Heart left ventricle (tissue), 16 donors: ENCODE measurements at regions not wholly inside any gene's neighbourhood (a gene's known extent, or its start where the extent isn't known, plus 50 kb on each side); places are given as distances from the start of the nearest gene placed in this dataset.

ENCODE experiments used
- ATAC-seq, 4 donors: fragments of 200-7000 bp; cut with Tn5 transposase; one replicate each; pipeline ENCODE4 v1.9.1; 2020 to 2022; ENCODE audit warnings: moderate library complexity in 4 of 4, mild to moderate bottlenecking in 3 of 4, moderate number of reproducible peaks in 1 of 4
- DNase-seq, 5 donors: peaks; one replicate each; pipeline ENCODE4 v3.0.0-alpha.2; 2020
- H3K27ac ChIP-seq, 12 donors: fragments of 200-600 bp; sonication (generic) in 4 of 12; one replicate each; pipeline versions ENCODE4 v1.5.0 to v1.8.0; 2016 to 2022; ENCODE audit warnings: mild to moderate bottlenecking in 2 of 12
- H3K27me3 ChIP-seq, 9 donors: fragments of 200-600 bp; sonication (generic) in 2 of 9; one replicate each; pipeline versions ENCODE4 v1.5.1 to v1.8.0; 2016 to 2022; ENCODE audit warnings: mild to moderate bottlenecking in 3 of 9
- H3K36me3 ChIP-seq, 9 donors: fragments of 200-600 bp; sonication (generic) in 2 of 9; one replicate each; pipeline versions ENCODE4 v1.5.0 to v1.8.0; 2018 to 2022; ENCODE audit warnings: mild to moderate bottlenecking in 2 of 9
- H3K4me1 ChIP-seq, 12 donors: fragments of 200-600 bp; sonication (generic) in 4 of 12; one replicate each; pipeline versions ENCODE4 v1.5.0 to v1.8.0; 2016 to 2022; ENCODE audit warnings: mild to moderate bottlenecking in 3 of 12
- H3K4me3 ChIP-seq, 12 donors: fragments of 200-600 bp; sonication (generic) in 4 of 12; one replicate each; pipeline versions ENCODE4 v1.5.0 to v1.8.0; 2017 to 2022; ENCODE audit warnings: mild to moderate bottlenecking in 9 of 12, moderate library complexity in 4 of 12
- H3K9me3 ChIP-seq, 12 donors: fragments of 200-600 bp; sonication (generic) in 4 of 12; one replicate each; pipeline versions ENCODE4 v1.5.0 to v1.8.0; 2016 to 2022; ENCODE audit warnings: mild to moderate bottlenecking in 1 of 12
- POLR2A ChIP-seq, 2 donors: fragments of 450-650 bp; IDR thresholded peaks; one replicate each; pipeline ENCODE4 v1.6.1; 2017; ENCODE audit warnings: antibody characterized with exemption in 2 of 2, mild to moderate bottlenecking in 2 of 2, moderate library complexity in 2 of 2
- WGBS, 4 donors: extraction: QIAGEN DNeasy Blood & Tissue Kit in 2 of 4; methylation state at CpG; one replicate each; pipeline versions ENCODE4 v1.1.5 to v1.1.7; 2013 to 2018; 5-methylcytosine and 5-hydroxymethylcytosine counted together
- intact Hi-C, 10 donors: fragments of 100-400 bp; cut with DNase I; formaldehyde crosslinking; loops; one replicate each; pipeline versions ENCODE4 v1.11.1 to v1.14.2; 2022
- TF ChIP-seq, protein P1 (sequence below), 12 donors: fragments of 200-600 bp; sonication (generic) in 4 of 12; IDR thresholded peaks; one replicate each; pipeline versions ENCODE4 v1.5.0 to v1.8.0; 2018 to 2022; ENCODE audit warnings: antibody characterized with exemption in 12 of 12, mild to moderate bottlenecking in 5 of 12
- donor health status: ischemic (EF 13 %, LVEDD 7.1; RV severe dilation, severe dysfunction).
- donor health status: healthy with polysubstance abuse.
- donor health status: DM: no; HTN: yes; CAD: no.
- donor health status: DM: no; HTN: no; CAD: no.
- donor health status: ischemic (EF 25% LVEDD 6.9; RV normal size, moderate dysfunction).
- donor health status: ischemic (EF 25% LVEDD 5.7; RV mildly dilated, moderate dysfunction).
- donor health status: healthy.
- donor health status: DM: yes; HTN: yes; CAD: no.
- donor health status: ischemic (EF 35%, LVEDD 5.7; RV mildly dilated, moderate dysfunction).
- donor health status: nonischemic (EF 11% LVEDD 7.7; RV severe dilation, severe dysfunction).
- donor health status: DM: yes; HTN: yes; CAD: no.
- donor health status: PGD.
- donor health status: ischemic (EF 29% LVEDD 5.4; RV normal size, mild dysfunction).
- donor health status: nonischemic (EF 23%, LVEDD 6.1; RV moderate dilation, normal function).

DNA sequence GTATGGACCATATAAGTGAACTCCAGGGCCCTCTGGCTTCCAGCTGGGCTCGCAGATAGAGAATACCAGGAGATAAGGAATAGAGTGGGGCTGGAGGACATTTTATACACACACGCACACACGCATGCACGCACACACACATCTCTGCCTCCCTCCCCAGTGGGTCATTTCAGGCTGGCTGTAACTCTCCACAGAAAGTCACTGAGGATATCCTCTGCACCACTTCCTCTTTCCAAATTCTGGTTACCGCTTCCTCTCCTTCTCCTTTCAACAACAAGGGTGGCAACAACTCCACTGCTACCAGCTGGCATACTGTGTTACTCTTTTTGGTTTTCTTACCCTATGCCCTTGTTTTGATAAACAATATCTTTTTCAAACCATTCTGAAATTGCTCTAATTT lies 280.2 kb downstream of the COL12A1 start:
- 46 to 64% (median 60%) methylated on average over 5 of the region's 5 CpGs for WGBS, 4 donors
- H3K27ac ChIP-seq, result no peak overlapping the region
- intact Hi-C loops, result no loop called here
- TF ChIP-seq, protein P1, sequence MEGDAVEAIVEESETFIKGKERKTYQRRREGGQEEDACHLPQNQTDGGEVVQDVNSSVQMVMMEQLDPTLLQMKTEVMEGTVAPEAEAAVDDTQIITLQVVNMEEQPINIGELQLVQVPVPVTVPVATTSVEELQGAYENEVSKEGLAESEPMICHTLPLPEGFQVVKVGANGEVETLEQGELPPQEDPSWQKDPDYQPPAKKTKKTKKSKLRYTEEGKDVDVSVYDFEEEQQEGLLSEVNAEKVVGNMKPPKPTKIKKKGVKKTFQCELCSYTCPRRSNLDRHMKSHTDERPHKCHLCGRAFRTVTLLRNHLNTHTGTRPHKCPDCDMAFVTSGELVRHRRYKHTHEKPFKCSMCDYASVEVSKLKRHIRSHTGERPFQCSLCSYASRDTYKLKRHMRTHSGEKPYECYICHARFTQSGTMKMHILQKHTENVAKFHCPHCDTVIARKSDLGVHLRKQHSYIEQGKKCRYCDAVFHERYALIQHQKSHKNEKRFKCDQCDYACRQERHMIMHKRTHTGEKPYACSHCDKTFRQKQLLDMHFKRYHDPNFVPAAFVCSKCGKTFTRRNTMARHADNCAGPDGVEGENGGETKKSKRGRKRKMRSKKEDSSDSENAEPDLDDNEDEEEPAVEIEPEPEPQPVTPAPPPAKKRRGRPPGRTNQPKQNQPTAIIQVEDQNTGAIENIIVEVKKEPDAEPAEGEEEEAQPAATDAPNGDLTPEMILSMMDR (IDR thresholded peaks at IDR 0.05), result no peak
- TF ChIP-seq POLR2A (IDR thresholded peaks at IDR 0.05), result no peak
- no peak overlapping the region for H3K4me3 ChIP-seq
- H3K9me3 ChIP-seq, result no peaks in the 10 kb centered on the region
- DNase-seq, result no peak
- ATAC-seq, result no peak
- H3K27me3 ChIP-seq, result no peaks in the 10 kb centered on the region
- no peaks in the 10 kb centered on the region for H3K4me1 ChIP-seq
- no peaks in the 10 kb centered on the region for H3K36me3 ChIP-seq

DNA sequence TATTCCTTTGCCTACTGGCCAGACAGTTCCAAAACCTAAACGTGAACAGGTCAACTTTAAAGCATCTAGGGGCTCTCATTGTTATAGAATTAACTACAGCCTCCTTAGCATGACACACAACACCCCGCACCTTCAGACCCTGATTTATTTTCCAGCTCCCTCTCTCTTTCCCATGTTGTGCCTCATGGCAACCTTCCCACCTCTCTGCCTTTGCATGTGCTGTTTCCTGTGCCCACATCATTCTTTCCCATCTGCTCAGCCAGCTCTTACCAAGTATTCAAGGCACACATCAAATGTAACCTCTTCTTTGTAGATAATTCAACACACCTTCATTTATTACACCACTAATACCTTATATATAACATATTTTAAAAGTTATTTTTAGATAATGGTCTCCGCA lies 291.0 kb downstream of the COL12A1 start:
- no peaks in the 10 kb centered on the region for H3K27me3 ChIP-seq
- WGBS, 4 donors, result 76 to 86% (median 79%) methylated on average over 3 of the region's 3 CpGs
- no peak overlapping the region for H3K27ac ChIP-seq
- peaks cover 0 to 2% (median 0%) of the 10 kb centered on the region in 12 donors for H3K9me3 ChIP-seq
- TF ChIP-seq, protein P1 (IDR thresholded peaks at IDR 0.05), result no peak
- no peak for TF ChIP-seq POLR2A (IDR thresholded peaks at IDR 0.05)
- ATAC-seq (no peak), DNase-seq (no peak)
- intact Hi-C loops, result no loop called here
- H3K4me3 ChIP-seq, result no peak overlapping the region
- no peaks in the 10 kb centered on the region for H3K4me1 ChIP-seq
- H3K36me3 ChIP-seq, result no peaks in the 10 kb centered on the region

DNA sequence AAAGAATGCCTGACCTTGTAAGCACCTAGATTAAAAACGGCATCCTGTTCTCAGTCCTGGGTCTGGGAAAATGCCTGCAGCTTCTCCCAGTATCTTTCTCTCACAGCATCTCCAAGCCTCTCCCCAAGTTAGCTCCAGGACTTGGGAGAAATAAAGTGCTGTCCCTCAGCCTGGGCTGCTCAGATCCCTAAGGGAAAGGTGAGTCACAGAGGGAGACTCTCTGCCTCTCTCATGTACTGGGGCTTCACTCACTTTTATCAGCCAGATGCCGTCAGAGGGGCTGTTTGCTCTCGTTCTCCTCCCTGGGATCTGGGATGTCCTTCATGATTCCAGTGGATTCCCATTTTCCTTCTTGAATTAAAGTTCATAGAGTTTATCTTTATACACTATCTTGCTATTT lies 293.6 kb downstream of the COL12A1 start:
- Histone ChIP-seq H3K36me3 (no peaks in the 10 kb centered on the region), H3K9me3 (peaks cover 0 to 8% (median 0%) of the 10 kb centered on the region in 12 donors), H3K4me1 (no peaks in the 10 kb centered on the region), H3K4me3 (no peak overlapping the region), H3K27me3 (no peaks in the 10 kb centered on the region), H3K27ac (no peak overlapping the region)
- intact Hi-C loops, result no loop called here
- ATAC-seq (no peak), DNase-seq (no peak)
- 28 to 46% (median 36%) methylated on average over 3 of the region's 3 CpGs for WGBS, 4 donors
- TF ChIP-seq, protein P1 (IDR thresholded peaks at IDR 0.05), result no peak
- no peak for TF ChIP-seq POLR2A (IDR thresholded peaks at IDR 0.05)

DNA sequence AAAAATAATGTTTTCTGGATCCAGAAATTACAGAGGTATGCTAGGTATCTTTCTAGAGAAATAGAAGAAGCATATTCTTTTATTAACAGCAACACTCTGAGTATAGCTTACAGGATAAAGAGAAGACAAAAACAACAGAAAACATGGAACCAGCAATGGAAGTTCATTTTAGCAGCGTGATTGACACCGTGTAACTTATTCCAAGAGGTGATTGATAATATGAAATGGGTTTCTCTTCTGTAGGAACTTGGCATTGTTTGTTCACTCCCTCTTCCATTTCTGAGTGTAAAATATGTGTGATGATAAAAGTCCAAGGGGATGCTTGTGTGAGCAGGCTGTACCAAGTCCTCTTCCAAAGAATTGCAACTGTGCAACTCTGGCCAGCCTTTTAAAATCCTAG lies 303.0 kb downstream of the COL12A1 start:
- Histone ChIP-seq H3K36me3 (no peaks in the 10 kb centered on the region), H3K4me1 (no peaks in the 10 kb centered on the region), H3K27ac (no peak overlapping the region), H3K9me3 (peaks cover 0 to 41% (median 17%) of the 10 kb centered on the region in 12 donors), H3K27me3 (no peaks in the 10 kb centered on the region), H3K4me3 (no peak overlapping the region)
- no peak for TF ChIP-seq POLR2A (IDR thresholded peaks at IDR 0.05)
- TF ChIP-seq, protein P1 (IDR thresholded peaks at IDR 0.05), result no peak
- WGBS, 4 donors, result 89 to 95% (median 92%) methylated on average over 2 of the region's 2 CpGs
- intact Hi-C loops, result no loop called here
- no peak for DNase-seq
- no peak for ATAC-seq
